ENCODE measurements at regions not wholly inside any gene's neighbourhood (a gene's known extent, or its start where the extent isn't known, plus 50 kb on each side); places are given as distances from the start of the nearest gene placed in this dataset.

GRCh38 chr4:123869286-123870215 lies 473.0 kb downstream of the SPRY1 start:
- TF ChIP-seq CTCF (conservative IDR thresholded peaks at IDR 0.05 in 1 of 2, IDR thresholded peaks at IDR 0.05 in 1 of 2; ENCODE audit: extremely low read depth in 1 of 2, insufficient read depth in 1 of 2, low read depth in 1 of 2, low read length in 2 of 2) (no peak), EZH2 (IDR thresholded peaks at IDR 0.05; ENCODE audit: borderline replicate concordance, low read length) (no peak)
